GM18511 (cell line): ENCODE measurements at regions not wholly inside any gene's neighbourhood (a gene's known extent, or its start where the extent isn't known, plus 50 kb on each side); places are given as distances from the start of the nearest gene placed in this dataset.
A peak's percentile ranks its signal among the peaks of the same experiment; 100 is the strongest.

Experiments used
- ATAC-seq: cut with Tn5 transposase; IDR thresholded peaks from one replicate; pipeline ENCODE4 v1.9.1; 2021; ENCODE audit warnings: mild to moderate bottlenecking, moderate library complexity; ENCODE audit not compliant: unreplicated experiment

- no peak for ATAC-seq
These were observed 58.8 kb upstream of the ZNF804B start for GRCh38 chr7:88700725-88701124.

GRCh38 chr7:88694207-88694606 is 65.3 kb upstream of the ZNF804B start:
- no peak for ATAC-seq

GRCh38 chr7:88693131-88693530 is 66.4 kb upstream of the ZNF804B start:
- ATAC-seq: no peak

- no peak for ATAC-seq
These were observed 67.0 kb upstream of the ZNF804B start for GRCh38 chr7:88692493-88692892.

DNA sequence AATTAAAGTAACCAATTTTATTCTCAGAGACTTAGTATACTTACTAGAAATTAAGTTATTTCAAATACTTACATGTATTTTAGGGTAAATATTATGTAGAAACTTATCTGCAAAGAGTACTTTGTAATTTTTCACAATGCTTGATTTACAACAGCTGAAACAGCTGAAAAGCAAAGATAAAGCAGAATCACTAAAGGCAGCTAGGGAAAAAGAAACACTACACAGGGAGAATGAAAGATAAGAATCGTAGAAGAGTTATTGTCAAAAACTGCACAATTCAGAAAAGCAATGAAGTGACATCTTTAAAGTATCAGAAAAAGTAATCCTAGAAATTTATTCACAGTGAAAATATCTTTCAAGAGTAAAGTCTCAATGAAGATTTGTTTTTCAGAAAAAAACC is 69.7 kb upstream of the ZNF804B start:
- ATAC-seq: no peak

DNA sequence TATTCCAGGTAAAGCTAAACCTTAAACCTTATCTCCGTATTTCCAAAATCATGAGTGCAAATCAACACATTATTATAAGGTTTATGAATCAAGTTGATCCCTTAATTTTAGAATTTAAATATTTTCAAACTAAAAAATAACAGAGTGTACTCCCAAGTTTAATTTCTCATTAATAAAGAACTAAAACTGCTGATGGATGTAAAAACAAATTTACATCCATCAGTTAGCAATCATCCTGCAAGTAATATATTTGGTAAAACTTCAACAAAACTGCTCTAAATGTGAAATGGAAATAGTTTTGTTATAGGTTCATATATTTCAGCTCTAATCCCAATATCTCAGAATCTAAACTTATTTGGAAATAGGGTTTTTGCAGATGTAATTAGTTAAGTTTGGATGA is 71.3 kb upstream of the ZNF804B start:
- no peak for ATAC-seq

DNA sequence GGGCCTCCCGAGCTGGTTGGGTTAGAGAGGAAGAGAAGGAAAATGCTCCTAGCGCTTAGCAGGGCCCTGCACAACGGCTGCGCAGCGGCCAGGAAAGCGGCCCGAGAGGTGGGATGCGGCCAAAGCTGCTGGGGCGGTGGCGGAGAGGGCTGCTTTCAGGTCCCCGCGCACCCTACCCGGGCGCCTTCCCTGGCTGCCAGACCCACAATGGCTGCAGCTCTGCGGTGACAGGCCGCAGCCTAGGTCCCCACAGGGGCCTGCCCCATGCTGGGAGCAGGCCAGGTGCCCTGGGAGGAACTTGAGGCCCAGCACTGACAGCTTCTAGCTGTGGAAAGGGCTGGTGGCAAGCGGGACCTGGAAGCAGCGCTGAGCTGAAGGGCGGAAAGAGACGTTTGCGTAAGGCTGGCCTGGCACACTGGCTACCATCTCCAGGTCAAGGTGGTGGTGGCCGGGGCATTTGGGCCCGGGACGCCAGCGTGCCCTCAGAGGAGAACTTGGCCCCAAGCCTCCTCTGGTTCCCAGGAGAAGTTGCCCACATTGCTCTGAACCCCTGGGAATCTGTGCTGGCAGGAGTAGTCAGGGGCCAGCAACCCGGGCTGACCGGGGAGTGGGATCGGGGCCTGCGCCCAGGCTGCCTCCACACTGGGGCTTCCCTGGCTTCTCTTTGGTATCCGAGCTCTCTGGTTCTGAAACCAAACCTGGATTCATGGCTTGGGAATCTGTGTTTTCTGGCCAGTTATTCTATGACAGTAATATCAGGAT is 72.9 kb upstream of the ZNF804B start:
- ATAC-seq: no peak

GRCh38 chr7:88681682-88682081 is 77.8 kb upstream of the ZNF804B start:
- ATAC-seq: no peak

- peak; percentile 40 for ATAC-seq
These were observed 89.0 kb upstream of the ZNF804B start for GRCh38 chr7:88670536-88670935.

DNA sequence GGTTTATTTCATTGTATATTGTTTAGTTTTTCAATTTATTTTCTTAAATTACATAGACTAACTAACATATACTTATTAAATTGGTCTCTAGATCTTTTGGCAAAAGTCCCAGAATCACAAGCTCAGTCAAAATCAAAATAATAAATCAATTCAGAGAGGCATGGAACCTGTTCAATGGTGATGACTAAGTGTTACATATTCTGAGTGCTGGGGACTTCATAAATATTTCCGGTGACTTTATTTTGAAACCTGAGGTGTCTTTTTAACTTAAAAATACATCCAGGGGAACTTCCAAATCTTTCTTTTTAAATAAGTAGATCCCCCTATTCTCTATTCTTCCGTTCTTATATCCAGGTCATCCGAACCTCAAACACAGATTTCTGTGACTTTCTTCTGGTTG is 89.6 kb upstream of the ZNF804B start:
- ATAC-seq: peak; percentile 63

- ATAC-seq: no peak
These were observed 90.9 kb upstream of the ZNF804B start for GRCh38 chr7:88668591-88668990.

- ATAC-seq: no peak
These were observed 92.9 kb upstream of the ZNF804B start for GRCh38 chr7:88666626-88667025.

GRCh38 chr7:88665892-88666514 is 93.5 kb upstream of the ZNF804B start:
- ATAC-seq: no peak

DNA sequence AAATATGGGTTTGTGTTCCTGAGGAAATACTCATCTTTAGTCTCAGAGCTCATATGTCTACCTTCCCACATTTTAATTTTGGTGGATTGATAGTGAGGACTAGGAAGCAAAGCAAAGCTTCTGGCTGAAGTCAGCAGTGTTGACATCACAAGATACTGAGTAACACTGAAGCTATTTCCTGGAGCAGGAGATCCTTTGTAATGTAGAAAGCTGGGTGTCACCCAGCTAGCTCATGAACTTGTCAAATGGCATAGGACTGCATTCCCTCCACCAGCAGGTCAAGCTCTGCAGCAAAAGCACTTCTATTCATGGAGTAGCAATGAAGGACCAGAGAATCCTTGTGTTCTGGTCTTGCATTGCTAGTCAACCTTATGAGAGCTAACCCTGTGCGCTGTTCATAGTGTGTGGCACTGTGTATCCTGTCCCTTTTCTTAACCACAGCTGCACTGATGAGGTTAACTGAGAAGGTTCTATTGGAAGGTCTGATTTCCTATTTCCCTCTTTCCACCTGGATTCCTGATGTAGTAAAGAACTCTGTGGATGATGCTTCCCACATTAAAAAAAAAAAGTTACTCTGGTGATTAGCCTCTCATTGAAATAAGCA is 94.8 kb upstream of the ZNF804B start:
- no peak for ATAC-seq

GRCh38 chr7:88661921-88662320 is 97.6 kb upstream of the ZNF804B start:
- ATAC-seq: no peak

- no peak for ATAC-seq
These were observed 111.7 kb upstream of the ZNF804B start for GRCh38 chr7:88647825-88648224.

DNA sequence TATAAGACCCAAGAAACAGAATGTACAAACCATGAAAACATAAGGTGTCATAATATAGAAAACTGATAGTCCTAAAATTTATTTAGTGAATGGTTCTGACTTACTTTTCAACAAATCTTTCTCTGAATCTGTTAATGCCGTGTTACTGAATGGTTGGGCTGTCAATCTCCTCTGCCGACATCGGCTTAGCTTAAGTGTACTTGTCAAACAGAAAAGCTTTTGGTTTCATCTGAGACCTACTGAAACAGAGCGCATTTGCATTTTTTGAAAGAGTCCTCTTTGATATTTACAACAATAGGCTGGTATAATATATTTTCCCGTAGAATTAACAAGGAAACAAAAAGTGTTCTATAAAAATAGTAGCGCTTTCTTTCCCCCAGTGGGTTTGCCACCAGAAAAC is 120.9 kb upstream of the ZNF804B start:
- no peak for ATAC-seq

GRCh38 chr7:88637795-88638194 is 121.7 kb upstream of the ZNF804B start:
- no peak for ATAC-seq

DNA sequence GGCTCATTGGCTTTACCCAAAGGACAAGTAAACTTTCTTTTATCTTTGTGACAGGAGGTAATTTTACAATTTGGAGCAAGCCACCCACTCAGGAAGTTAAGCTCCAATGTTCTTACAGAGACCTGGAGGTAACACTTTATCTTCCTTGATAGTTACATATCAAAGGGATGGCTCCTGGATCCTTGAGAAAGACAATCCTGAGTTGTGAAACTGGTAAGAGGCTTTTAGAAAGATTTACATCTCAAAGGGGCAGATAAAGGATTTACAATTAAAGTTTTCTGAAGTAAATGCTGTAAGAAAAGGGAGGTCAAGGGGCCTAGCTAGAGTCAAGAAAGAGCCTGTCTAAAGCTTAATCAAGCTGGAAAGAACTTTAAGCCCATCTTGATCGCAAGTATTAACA is 124.4 kb upstream of the ZNF804B start:
- ATAC-seq: no peak

GRCh38 chr7:88629559-88629958 is 129.9 kb upstream of the ZNF804B start:
- ATAC-seq: no peak

DNA sequence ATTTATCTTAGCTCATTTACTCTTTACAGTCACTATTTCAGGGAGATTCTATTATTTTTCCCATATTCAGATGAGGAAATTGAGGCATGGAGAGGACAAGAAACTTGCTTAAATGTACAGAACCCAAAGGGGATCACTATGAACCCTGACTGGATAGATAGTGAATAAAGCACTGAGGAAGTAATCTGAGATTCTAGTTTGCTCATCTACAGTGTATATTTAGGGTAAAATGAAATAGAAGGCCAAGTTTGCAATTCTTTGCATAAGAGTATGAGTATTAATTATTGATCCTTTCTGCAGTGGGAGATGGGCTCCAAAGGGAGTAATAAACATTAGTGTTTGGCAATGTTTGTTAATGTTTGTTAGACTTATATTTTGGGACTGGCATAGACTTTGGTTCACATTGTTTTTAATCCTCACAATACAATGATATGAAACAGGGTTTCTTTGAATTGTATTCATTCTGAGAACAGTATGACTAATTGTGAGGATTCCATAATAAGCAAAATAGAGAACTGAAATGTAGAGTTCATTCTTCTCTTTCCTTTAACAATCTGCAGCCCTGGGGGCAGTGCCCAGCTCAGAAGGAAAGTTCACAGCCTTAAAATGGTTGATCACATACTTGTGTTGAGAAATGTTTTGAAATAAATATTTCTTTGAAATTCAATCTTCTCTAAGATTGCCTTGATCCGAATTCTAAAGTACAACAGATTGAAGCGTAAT is 131.0 kb upstream of the ZNF804B start:
- ATAC-seq: peak; percentile 100

DNA sequence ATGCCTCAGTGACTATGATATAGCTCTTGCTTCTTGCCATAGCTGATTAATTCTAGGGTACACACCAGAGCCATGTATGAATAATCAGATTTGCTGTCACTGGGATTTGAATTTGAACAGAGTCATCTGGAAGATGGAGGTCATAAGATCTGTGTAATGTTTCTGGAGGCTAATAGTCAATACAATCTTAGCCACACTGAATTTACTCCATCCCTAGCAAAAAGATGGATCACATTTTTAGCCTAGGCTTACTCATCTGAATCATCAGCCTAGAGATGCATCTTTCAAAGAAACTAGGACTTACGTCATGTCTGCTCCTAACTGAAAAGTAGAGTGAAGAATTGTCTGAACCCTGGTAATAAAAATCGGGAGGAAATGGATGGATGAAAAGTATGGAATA is 142.3 kb upstream of the ZNF804B start:
- ATAC-seq: no peak
